ENCODE measurements at regions not wholly inside any gene's neighbourhood (a gene's known extent, or its start where the extent isn't known, plus 50 kb on each side); places are given as distances from the start of the nearest gene placed in this dataset.
A peak's percentile ranks its signal among the peaks of the same experiment; 100 is the strongest.

- TF ChIP-seq REPIN1 (tag by site-specific recombination; IDR thresholded peaks at IDR 0.05; ENCODE audit: low read depth), result no peak
- no peak for TF ChIP-seq ZNF324 (tag by site-specific recombination; IDR thresholded peaks at IDR 0.05)
- no peak for TF ChIP-seq SCRT1 (tag by site-specific recombination; IDR thresholded peaks at IDR 0.05; ENCODE audit: borderline replicate concordance)
- TF ChIP-seq ZNF341 (tag by site-specific recombination; IDR thresholded peaks at IDR 0.05; ENCODE audit: low read depth), result no peak
- TF ChIP-seq ZNF214 (tag by site-specific recombination; IDR thresholded peaks at IDR 0.05; ENCODE audit: borderline replicate concordance), result no peak
- TF ChIP-seq ZNF704 (tag by site-specific recombination; IDR thresholded peaks at IDR 0.05), result no peak
- no peak for TF ChIP-seq ZNF398 (tag by site-specific recombination; IDR thresholded peaks at IDR 0.05)
- TF ChIP-seq ZIC2 (tag by site-specific recombination; IDR thresholded peaks at IDR 0.05), result no peak
These were observed 1024.4 kb upstream of the LRRTM1 start (continued) for GRCh38 chr2:81328968-81329367.

GRCh38 chr2:81327911-81328310, 1023.4 kb upstream of the LRRTM1 start:
- POLR2A ChIA-PET, result no interaction called here
- Histone ChIP-seq H3K36me3 (ENCODE audit: control insufficient read depth in 2 of 2, insufficient read depth in 1 of 2, low read length in 2 of 2) (no peaks in the 10 kb centered on the region), H3K27ac (ENCODE audit: extremely low read depth, low read depth, low read length) (no peak overlapping the region), H3K9me3 (ENCODE audit: control insufficient read depth, insufficient read depth, low read depth, low read length) (no peaks in the 10 kb centered on the region), H3K4me1 (ENCODE audit: control insufficient read depth, insufficient read depth, low read length) (no peaks in the 10 kb centered on the region), H3K4me3 (ENCODE audit: low read depth, low read length) (no peak overlapping the region)
- CTCF ChIA-PET, result interaction anchor here (0.6 kb wide), 1 partner anchor 677 kb away, joined by 6 read pairs; no protein-coding TSS in a partner anchor
- TF ChIP-seq ZNF302 (tag by site-specific recombination; IDR thresholded peaks at IDR 0.05; ENCODE audit: low read depth) (no peak), OSR2 (tag by site-specific recombination; IDR thresholded peaks at IDR 0.05) (no peak), ZNF184 (tag by site-specific recombination; IDR thresholded peaks at IDR 0.05) (no peak), ZNF311 (tag by site-specific recombination; IDR thresholded peaks at IDR 0.05; ENCODE audit: borderline replicate concordance) (no peak), ZNF830 (tag by site-specific recombination; IDR thresholded peaks at IDR 0.05; ENCODE audit: low read depth) (no peak), MEIS1 (CRISPR knock-in tag; IDR thresholded peaks at IDR 0.05; ENCODE audit: borderline replicate concordance) (no peak), SCRT2 (tag by site-specific recombination; IDR thresholded peaks at IDR 0.05) (no peak), ZNF529 (tag by site-specific recombination; IDR thresholded peaks at IDR 0.05; ENCODE audit: insufficient replicate concordance) (no peak), SP2 (tag by site-specific recombination; IDR thresholded peaks at IDR 0.05) (no peak), ZNF280D (tag by site-specific recombination; IDR thresholded peaks at IDR 0.05) (no peak)

GRCh38 chr2:81324046-81324445, 1019.5 kb upstream of the LRRTM1 start:
- Histone ChIP-seq H3K27ac (ENCODE audit: extremely low read depth, low read depth, low read length) (no peak overlapping the region), H3K4me1 (ENCODE audit: control insufficient read depth, insufficient read depth, low read length) (no peaks in the 10 kb centered on the region), H3K9me3 (ENCODE audit: control insufficient read depth, insufficient read depth, low read depth, low read length) (no peaks in the 10 kb centered on the region), H3K36me3 (ENCODE audit: control insufficient read depth in 2 of 2, insufficient read depth in 1 of 2, low read length in 2 of 2) (no peaks in the 10 kb centered on the region), H3K4me3 (ENCODE audit: low read depth, low read length) (no peak overlapping the region)
- TF ChIP-seq ZNF654 (tag by site-specific recombination; IDR thresholded peaks at IDR 0.05; ENCODE audit: low read depth) (peak; percentile 20; the same call in 1 of the 2 replicates), HOXC10 (CRISPR knock-in tag; IDR thresholded peaks at IDR 0.05) (no peak), ZNF677 (tag by site-specific recombination; IDR thresholded peaks at IDR 0.05) (no peak), ZBTB21 (tag by site-specific recombination; IDR thresholded peaks at IDR 0.05) (no peak), ZNF76 (tag by site-specific recombination; IDR thresholded peaks at IDR 0.05; ENCODE audit: borderline replicate concordance, low read depth) (no peak)
- POLR2A ChIA-PET, result no interaction called here
- CTCF ChIA-PET, result no interaction called here

All from HEK293 (cell line).